GM12864 (cell line): ENCODE measurements at regions not wholly inside any gene's neighbourhood (a gene's known extent, or its start where the extent isn't known, plus 50 kb on each side); places are given as distances from the start of the nearest gene placed in this dataset.

Experiments used
- DNase-seq: peaks from one replicate; pipeline ENCODE4 v3.0.0-alpha.2; 2011; ENCODE audit warnings: low read depth
- H3K4me3 ChIP-seq: 2 replicates; pipeline ENCODE4 v1.5.1; 2011; ENCODE audit warnings: mild to moderate bottlenecking, low read depth, low read length, control low read depth
- TF ChIP-seq, protein P1 (sequence below): IDR thresholded peaks from 2 replicates; pipeline ENCODE4 v1.5.1; 2011; ENCODE audit warnings: low read depth, mild to moderate bottlenecking, moderate library complexity, low read length, control low read depth, inconsistent platforms; ENCODE audit errors: missing control alignments

- DNase-seq = no peak
- H3K4me3 ChIP-seq = no peak overlapping the region
- TF ChIP-seq, protein P1, sequence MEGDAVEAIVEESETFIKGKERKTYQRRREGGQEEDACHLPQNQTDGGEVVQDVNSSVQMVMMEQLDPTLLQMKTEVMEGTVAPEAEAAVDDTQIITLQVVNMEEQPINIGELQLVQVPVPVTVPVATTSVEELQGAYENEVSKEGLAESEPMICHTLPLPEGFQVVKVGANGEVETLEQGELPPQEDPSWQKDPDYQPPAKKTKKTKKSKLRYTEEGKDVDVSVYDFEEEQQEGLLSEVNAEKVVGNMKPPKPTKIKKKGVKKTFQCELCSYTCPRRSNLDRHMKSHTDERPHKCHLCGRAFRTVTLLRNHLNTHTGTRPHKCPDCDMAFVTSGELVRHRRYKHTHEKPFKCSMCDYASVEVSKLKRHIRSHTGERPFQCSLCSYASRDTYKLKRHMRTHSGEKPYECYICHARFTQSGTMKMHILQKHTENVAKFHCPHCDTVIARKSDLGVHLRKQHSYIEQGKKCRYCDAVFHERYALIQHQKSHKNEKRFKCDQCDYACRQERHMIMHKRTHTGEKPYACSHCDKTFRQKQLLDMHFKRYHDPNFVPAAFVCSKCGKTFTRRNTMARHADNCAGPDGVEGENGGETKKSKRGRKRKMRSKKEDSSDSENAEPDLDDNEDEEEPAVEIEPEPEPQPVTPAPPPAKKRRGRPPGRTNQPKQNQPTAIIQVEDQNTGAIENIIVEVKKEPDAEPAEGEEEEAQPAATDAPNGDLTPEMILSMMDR = no peak
These were observed 1390.9 kb downstream of the C4orf33 start for GRCh38 chr4:130486841-130487240.

- no peak overlapping the region for H3K4me3 ChIP-seq
- no peak for DNase-seq
- TF ChIP-seq, protein P1 = no peak
These were observed 1414.7 kb downstream of the C4orf33 start for GRCh38 chr4:130510661-130511060.

- TF ChIP-seq, protein P1 = no peak
- DNase-seq = no peak
- no peak overlapping the region for H3K4me3 ChIP-seq
These were observed 1415.8 kb downstream of the C4orf33 start for GRCh38 chr4:130511776-130512175.

GRCh38 chr4:130524057-130524456, 1428.1 kb downstream of the C4orf33 start:
- TF ChIP-seq, protein P1 = no peak
- no peak overlapping the region for H3K4me3 ChIP-seq
- DNase-seq = no peak

- TF ChIP-seq, protein P1 = no peak
- no peak overlapping the region for H3K4me3 ChIP-seq
- no peak for DNase-seq
These were observed 1434.6 kb downstream of the C4orf33 start for GRCh38 chr4:130530505-130530904.

GRCh38 chr4:130534651-130535050, 1438.7 kb downstream of the C4orf33 start:
- no peak overlapping the region for H3K4me3 ChIP-seq
- TF ChIP-seq, protein P1 = no peak

DNA sequence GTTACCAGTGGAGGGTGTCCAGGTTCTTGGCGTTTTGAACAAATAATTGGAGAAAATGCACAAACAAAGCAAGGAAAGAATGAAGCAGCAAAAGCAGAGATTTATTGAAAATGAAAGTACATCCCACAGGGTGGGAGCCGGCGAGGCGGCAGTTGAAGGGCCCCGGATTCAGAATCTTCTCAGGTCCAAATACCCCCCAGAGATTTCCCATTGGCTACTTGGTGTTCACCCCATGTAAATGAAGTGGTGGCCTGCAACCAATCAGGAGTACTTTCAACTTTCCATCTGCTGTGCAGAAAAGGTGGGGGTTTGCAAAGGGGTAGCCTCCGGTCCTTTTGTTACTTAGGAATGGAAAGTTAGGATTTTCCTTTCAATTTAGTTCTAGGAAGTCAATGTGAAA, 1447.0 kb downstream of the C4orf33 start:
- TF ChIP-seq, protein P1 = no peak
- H3K4me3 ChIP-seq = no peak overlapping the region
- DNase-seq = no peak

More at GRCh38 chr4:130534651-130535050, 1438.7 kb downstream of the C4orf33 start:
- DNase-seq = no peak
